Transverse colon (tissue), 4 donors: ENCODE measurements at regions not wholly inside any gene's neighbourhood (a gene's known extent, or its start where the extent isn't known, plus 50 kb on each side); places are given as distances from the start of the nearest gene placed in this dataset.

ENCODE experiments used
- DNase-seq: peaks from one replicate; pipeline ENCODE4 v3.0.0-alpha.2; 2019
- H3K27ac ChIP-seq, 4 donors: fragments of 200-600 bp; sonication (generic); 2 replicates each; pipeline ENCODE4 v1.5.1; 2016 to 2018; ENCODE audit warnings: inconsistent platforms in 4 of 4
- H3K27me3 ChIP-seq: fragments of 200-600 bp; sonication (generic); 2 replicates; pipeline ENCODE4 v1.5.1; 2017; ENCODE audit warnings: inconsistent platforms
- H3K36me3 ChIP-seq, 4 donors: fragments of 200-600 bp; sonication (generic); 2 replicates each; pipeline ENCODE4 v1.5.1; 2017 to 2019; ENCODE audit warnings: inconsistent platforms in 4 of 4
- H3K4me1 ChIP-seq, 4 donors: fragments of 200-600 bp; sonication (generic); 2 replicates each; pipeline ENCODE4 v1.5.1; 2017 to 2020; ENCODE audit warnings: inconsistent platforms in 4 of 4
- H3K4me3 ChIP-seq, 4 donors: fragments of 200-600 bp; sonication (generic); 1 replicate in 1 of 4; 2 replicates in 3 of 4; pipeline versions ENCODE4 v1.5.1 to v1.6.1; 2017 to 2019; ENCODE audit warnings: inconsistent platforms in 4 of 4
- H3K9me3 ChIP-seq, 2 donors: fragments of 200-600 bp; sonication (generic); 2 replicates each; pipeline ENCODE4 v1.5.1; 2017 to 2019; ENCODE audit warnings: inconsistent platforms in 2 of 2
- CTCF ChIP-seq, 5 experiments: fragments of 200-600 bp in 3 of 5; fragments of 450-650 bp in 2 of 5; sonication (generic) in 3 of 5; IDR thresholded peaks; 1 replicate in 2 of 5; 2 replicates in 3 of 5; pipeline ENCODE4 v1.5.1; 2016 to 2017; ENCODE audit warnings: antibody characterized with exemption in 5 of 5, inconsistent platforms in 3 of 5, mild to moderate bottlenecking in 2 of 5, moderate library complexity in 1 of 5
- EP300 ChIP-seq: sonication (generic); formaldehyde crosslinking; IDR thresholded peaks from one replicate; pipeline ENCODE4 v1.6.1; 2017; ENCODE audit warnings: antibody characterized with exemption, low read depth
- POLR2A ChIP-seq: fragments of 450-650 bp; IDR thresholded peaks from one replicate; pipeline ENCODE4 v1.6.1; 2016; ENCODE audit warnings: antibody characterized with exemption, mild to moderate bottlenecking, moderate library complexity
- POLR2AphosphoS5 ChIP-seq, 3 donors: sonication (generic); formaldehyde crosslinking; IDR thresholded peaks; one replicate each; pipeline ENCODE4 v1.6.1; 2016; ENCODE audit warnings: antibody characterized with exemption in 3 of 3
- WGBS, 2 donors: methylation state at CpG; one replicate each; pipeline ENCODE4 v1.1.5; 2018; ENCODE audit warnings: low coverage in 1 of 2; 5-methylcytosine and 5-hydroxymethylcytosine counted together
- in situ Hi-C, 4 donors: fragments of 200-750 bp; cut with MboI; loops; one replicate each; pipeline versions ENCODE4 v1.15.0 to v1.15.1; 2017; ENCODE audit warnings: low sequenced_read_pairs in 3 of 4, low pct_ligation_motif_present in 1 of 4, low pct_unique_long_range_greater_than_20kb in 1 of 4
- intact Hi-C: fragments of 100-400 bp; cut with DNase I; formaldehyde crosslinking; loops from one replicate; pipeline ENCODE4 v1.15.1; 2023; ENCODE audit warnings: low total_unique reads

GRCh38 chr5:54881286-54882005 is 103.9 kb downstream of the ESM1 start:
- H3K4me1 ChIP-seq = no peaks in the 10 kb centered on the region
- intact Hi-C loops (no loop called here), in situ Hi-C loops (no loop called here)
- H3K27me3 ChIP-seq = peaks cover 52% of the 10 kb centered on the region
- H3K27ac ChIP-seq = no peak overlapping the region
- TF ChIP-seq POLR2AphosphoS5 (IDR thresholded peaks at IDR 0.05) (no peak), CTCF (IDR thresholded peaks at IDR 0.05) (no peak), POLR2A (no peak), EP300 (no peak)
- no peaks in the 10 kb centered on the region for H3K9me3 ChIP-seq
- H3K36me3 ChIP-seq = no peaks in the 10 kb centered on the region
- no peak for DNase-seq
- no peak overlapping the region for H3K4me3 ChIP-seq
- 60 to 86% methylated on average over 3 to 5 of the region's 5 CpGs for WGBS, 2 donors

GRCh38 chr5:54876976-54877375 is 108.4 kb downstream of the ESM1 start:
- H3K27ac ChIP-seq = no peak overlapping the region
- no peaks in the 10 kb centered on the region for H3K4me1 ChIP-seq
- no peak for DNase-seq
- TF ChIP-seq POLR2A (no peak), CTCF (IDR thresholded peaks at IDR 0.05) (no peak), EP300 (no peak), POLR2AphosphoS5 (IDR thresholded peaks at IDR 0.05) (no peak)
- in situ Hi-C loops (no loop called here), intact Hi-C loops (no loop called here)
- H3K36me3 ChIP-seq = no peaks in the 10 kb centered on the region
- 84 to 89% methylated on average over 2 of the region's 2 CpGs for WGBS, 2 donors
- no peaks in the 10 kb centered on the region for H3K9me3 ChIP-seq
- peaks cover 15% of the 10 kb centered on the region for H3K27me3 ChIP-seq
- no peak overlapping the region for H3K4me3 ChIP-seq

GRCh38 chr5:54876556-54876955 is 108.8 kb downstream of the ESM1 start:
- H3K4me1 ChIP-seq = no peaks in the 10 kb centered on the region
- DNase-seq = no peak
- in situ Hi-C loops = no loop called here

More at GRCh38 chr5:54876556-54876955, 108.8 kb downstream of the ESM1 start:
- 67 to 71% methylated on average over 2 to 6 of the region's 6 CpGs for WGBS, 2 donors
- no peak for TF ChIP-seq POLR2A
- no peak for TF ChIP-seq POLR2AphosphoS5 (IDR thresholded peaks at IDR 0.05)
- no peak for TF ChIP-seq CTCF (IDR thresholded peaks at IDR 0.05)
- TF ChIP-seq EP300 = no peak
- Histone ChIP-seq H3K36me3 (no peaks in the 10 kb centered on the region), H3K9me3 (no peaks in the 10 kb centered on the region), H3K4me3 (no peak overlapping the region), H3K27ac (no peak overlapping the region), H3K27me3 (peaks cover 12% of the 10 kb centered on the region)
- intact Hi-C loops = no loop called here
